RWPE2 (cell line): ENCODE measurements at regions not wholly inside any gene's neighbourhood (a gene's known extent, or its start where the extent isn't known, plus 50 kb on each side); places are given as distances from the start of the nearest gene placed in this dataset.

Experiments
- ATAC-seq: fragments of 200-7000 bp; cut with Tn5 transposase; 3 replicates; pipeline ENCODE4 v1.9.1; 2021; ENCODE audit warnings: low read depth
- DNase-seq: peaks from one replicate; pipeline ENCODE4 v3.0.0-alpha.2; 2020; ENCODE audit warnings: low spot score
- H3K27ac ChIP-seq: fragments of 450-650 bp; 2 replicates; pipeline ENCODE4 v1.5.1; 2017; ENCODE audit warnings: mild to moderate bottlenecking; ENCODE audit not compliant: poor library complexity, severe bottlenecking
- H3K27me3 ChIP-seq: fragments of 250-450 bp; sonication (Bioruptor Pico); 2 replicates; pipeline ENCODE4 v1.5.1; 2021; ENCODE audit warnings: mild to moderate bottlenecking, moderate library complexity; ENCODE audit not compliant: insufficient read depth, poor library complexity, severe bottlenecking
- H3K36me3 ChIP-seq: fragments of 250-450 bp; sonication (Bioruptor Pico); 2 replicates; pipeline ENCODE4 v1.5.1; 2020; ENCODE audit warnings: low read depth, mild to moderate bottlenecking, moderate library complexity
- H3K4me1 ChIP-seq: fragments of 250-450 bp; sonication (Bioruptor Pico); 2 replicates; pipeline ENCODE4 v1.5.1; 2021; ENCODE audit warnings: mild to moderate bottlenecking, moderate library complexity; ENCODE audit not compliant: insufficient read depth, poor library complexity, severe bottlenecking
- H3K4me3 ChIP-seq: fragments of 250-450 bp; sonication (Bioruptor Pico); 2 replicates; pipeline ENCODE4 v1.5.1; 2021; ENCODE audit warnings: mild to moderate bottlenecking, moderate library complexity; ENCODE audit not compliant: severe bottlenecking
- H3K9me3 ChIP-seq: fragments of 250-450 bp; sonication (Bioruptor Pico); 2 replicates; pipeline ENCODE4 v1.5.1; 2021; ENCODE audit warnings: mild to moderate bottlenecking, moderate library complexity; ENCODE audit not compliant: severe bottlenecking
- CTCF ChIP-seq: fragments of 450-650 bp; IDR thresholded peaks from one replicate; pipeline ENCODE4 v1.5.1; 2017; ENCODE audit warnings: mild to moderate bottlenecking, moderate library complexity; ENCODE audit not compliant: poor library complexity, severe bottlenecking

DNA sequence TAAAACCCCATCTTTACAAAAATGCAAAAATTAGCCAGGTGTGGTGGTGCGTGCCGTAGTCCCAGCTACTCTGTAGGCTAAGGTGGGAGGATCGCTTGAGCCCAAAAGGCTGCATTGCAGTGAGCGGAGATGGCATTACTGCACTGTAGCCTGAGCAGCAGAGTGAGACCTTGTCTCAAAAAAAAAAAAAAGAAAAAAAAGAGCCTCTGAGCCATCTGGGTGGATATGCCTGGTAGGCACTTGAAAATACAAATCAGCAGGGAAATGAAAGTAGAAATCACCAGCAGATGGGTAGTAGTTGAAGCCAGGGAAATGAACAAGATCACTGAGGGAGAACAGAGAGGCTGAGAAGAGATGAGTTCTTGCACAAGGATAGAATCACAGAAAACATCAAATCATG, 131.0 kb upstream of the HMCN1 start:
- no peak for DNase-seq
- H3K27me3 ChIP-seq: no peaks in the 10 kb centered on the region
- no peak overlapping the region for H3K4me3 ChIP-seq
- no peaks in the 10 kb centered on the region for H3K4me1 ChIP-seq
- no peak for TF ChIP-seq CTCF
- no peak for ATAC-seq
- no peaks in the 10 kb centered on the region for H3K36me3 ChIP-seq
- H3K27ac ChIP-seq: no peak overlapping the region
- no peaks in the 10 kb centered on the region for H3K9me3 ChIP-seq

DNA sequence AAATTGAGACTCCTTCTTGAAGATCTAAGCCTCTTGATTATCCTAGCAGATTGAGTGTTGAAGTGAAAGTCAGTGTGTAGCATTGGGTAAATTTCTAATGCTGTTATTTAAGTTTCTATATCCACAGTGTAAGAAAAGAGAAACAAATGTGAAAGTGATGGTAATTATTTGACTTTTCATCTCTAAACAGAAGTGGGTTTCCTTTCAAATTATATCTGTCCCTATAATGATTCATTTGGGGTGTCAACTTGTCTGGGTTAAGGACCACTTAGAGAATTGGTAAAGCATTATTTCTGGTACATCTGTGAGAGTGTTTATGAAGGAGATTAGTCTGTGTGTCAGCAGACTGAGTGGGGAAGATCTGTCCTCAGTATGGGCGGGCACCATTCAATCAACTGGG, 133.0 kb upstream of the HMCN1 start:
- H3K9me3 ChIP-seq: no peaks in the 10 kb centered on the region
- TF ChIP-seq CTCF: no peak
- H3K4me3 ChIP-seq: no peak overlapping the region
- H3K27me3 ChIP-seq: no peaks in the 10 kb centered on the region
- no peak overlapping the region for H3K27ac ChIP-seq
- no peaks in the 10 kb centered on the region for H3K36me3 ChIP-seq
- DNase-seq (no peak), ATAC-seq (no peak)
- H3K4me1 ChIP-seq: no peaks in the 10 kb centered on the region

- Histone ChIP-seq H3K4me1 (no peaks in the 10 kb centered on the region), H3K9me3 (no peaks in the 10 kb centered on the region), H3K27ac (no peak overlapping the region), H3K27me3 (no peaks in the 10 kb centered on the region), H3K4me3 (no peak overlapping the region), H3K36me3 (no peaks in the 10 kb centered on the region)
- ATAC-seq: no peak
- DNase-seq: no peak
- TF ChIP-seq CTCF: no peak
Observed at GRCh38 chr1:185600641-185601040, 133.6 kb upstream of the HMCN1 start.

GRCh38 chr1:185598332-185598731, 135.9 kb upstream of the HMCN1 start:
- no peaks in the 10 kb centered on the region for H3K27me3 ChIP-seq
- ATAC-seq: no peak

More at GRCh38 chr1:185598332-185598731, 135.9 kb upstream of the HMCN1 start:
- Histone ChIP-seq H3K4me1 (no peaks in the 10 kb centered on the region), H3K27ac (no peak overlapping the region), H3K4me3 (no peak overlapping the region), H3K36me3 (no peaks in the 10 kb centered on the region), H3K9me3 (no peaks in the 10 kb centered on the region)
- no peak for DNase-seq
- TF ChIP-seq CTCF: no peak
